SIG-M5 (cell line): ENCODE measurements at regions not wholly inside any gene's neighbourhood (a gene's known extent, or its start where the extent isn't known, plus 50 kb on each side); places are given as distances from the start of the nearest gene placed in this dataset.
"Not testable (repeated sequence)": the region's sequence is repeated elsewhere in the genome, so short reads cannot be mapped to it uniquely, and the experiment has no call there.

Experiments
- DNase-seq: peaks from one replicate; lab custom pipeline; 2025; lab: John Stamatoyannopoulos, UW

DNA sequence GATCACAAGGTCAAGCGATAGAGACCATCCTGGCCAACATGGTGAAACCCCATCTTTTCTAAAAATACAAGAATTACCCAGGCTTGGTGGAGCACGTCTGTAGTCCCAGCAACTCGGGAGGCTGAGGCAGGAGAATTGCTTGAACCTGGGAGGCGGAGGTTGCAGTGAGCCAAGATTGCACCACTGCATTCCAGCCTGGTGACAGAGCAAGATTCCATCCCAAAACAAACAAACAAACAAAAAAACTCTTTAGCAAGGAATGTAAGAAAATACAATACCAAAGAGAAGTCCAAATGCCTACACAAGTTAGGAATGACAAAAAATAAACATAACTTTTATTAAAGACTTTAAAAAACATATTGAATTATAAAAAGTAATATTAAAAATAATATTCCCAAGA, 462.3 kb downstream of the C12orf50 start:
- not testable (repeated sequence) for DNase-seq

- no peak for DNase-seq
Observed at GRCh38 chr12:87556985-87557384, 472.2 kb downstream of the C12orf50 start.

- DNase-seq = not testable (repeated sequence)
Observed at GRCh38 chr12:87531213-87531612, 498.0 kb downstream of the C12orf50 start.

DNA sequence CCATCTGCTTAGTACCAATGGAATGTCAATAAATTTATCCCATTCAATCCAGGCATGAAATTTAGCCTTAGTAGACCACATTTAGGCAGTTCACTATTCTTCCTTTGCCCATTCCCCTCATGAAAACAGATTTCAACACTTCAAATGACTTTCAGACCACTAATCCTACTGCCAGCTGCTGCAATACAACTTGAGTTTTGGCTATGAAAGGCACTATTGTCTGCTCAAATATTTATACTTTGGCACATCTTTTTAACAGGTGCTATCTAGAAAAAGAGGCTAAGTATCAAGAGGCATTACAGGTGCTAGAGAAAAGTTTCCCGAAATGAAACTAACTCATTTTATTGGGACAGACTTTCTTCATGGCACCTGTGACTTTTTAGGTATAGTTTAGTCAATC, 499.8 kb downstream of the C12orf50 start:
- DNase-seq = no peak

- no peak for DNase-seq
Observed at GRCh38 chr12:87520968-87521367, 508.2 kb downstream of the C12orf50 start.

DNA sequence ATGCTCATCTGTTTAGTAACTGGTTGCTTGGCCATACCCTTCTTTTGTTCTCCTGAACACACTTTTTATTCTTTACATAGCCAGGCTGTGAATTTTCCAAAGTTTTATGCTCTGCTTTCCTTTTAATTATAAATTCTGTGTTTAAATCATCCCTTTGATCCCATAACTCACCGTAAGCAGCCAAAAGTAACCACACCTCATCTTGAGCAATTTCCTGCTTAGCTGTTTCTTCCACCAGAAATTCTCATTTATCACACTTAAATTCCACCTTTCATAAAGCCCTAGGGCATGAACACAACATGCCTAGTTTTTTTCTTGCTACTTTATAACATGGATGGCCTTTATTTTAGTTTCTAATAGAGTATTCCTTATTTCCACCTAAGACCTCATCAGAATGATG, 510.7 kb downstream of the C12orf50 start:
- no peak for DNase-seq

GRCh38 chr12:87518036-87518435, 511.2 kb downstream of the C12orf50 start:
- no peak for DNase-seq

DNA sequence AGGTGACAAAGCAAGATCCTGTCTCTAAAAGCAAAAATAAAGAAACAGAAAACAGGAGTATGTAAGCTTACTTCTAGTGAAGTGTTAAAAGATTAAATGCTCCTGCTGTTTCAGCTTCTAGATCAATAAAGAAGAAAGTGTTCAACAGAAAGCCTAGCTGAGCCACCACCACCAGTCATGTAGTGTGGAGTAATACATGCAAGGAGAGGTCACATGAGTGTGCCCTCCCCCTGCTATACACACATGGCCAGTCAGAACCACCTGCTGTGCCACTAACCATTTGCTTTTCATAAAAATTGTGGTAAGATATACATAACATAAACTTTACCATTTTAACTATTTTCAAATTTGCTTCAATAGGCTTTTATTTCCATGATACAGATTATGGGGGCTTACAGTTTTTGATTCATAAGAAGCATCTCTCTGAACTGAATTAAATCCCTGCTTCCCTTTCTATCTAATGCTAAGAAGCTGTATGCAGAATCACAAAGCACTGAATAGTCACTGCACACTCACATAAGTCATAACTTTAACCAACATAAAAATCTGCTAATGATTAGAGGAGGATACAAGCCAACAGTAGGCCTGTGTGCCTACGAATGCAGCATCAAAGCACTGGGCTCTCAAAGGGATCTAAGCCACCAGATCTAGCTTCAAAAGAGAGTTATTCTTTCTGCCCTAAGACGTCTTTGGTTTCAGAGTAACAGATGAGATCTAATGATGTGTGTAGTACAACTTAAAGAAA, 515.5 kb downstream of the C12orf50 start:
- DNase-seq = no peak

GRCh38 chr12:87511371-87511770, 517.8 kb downstream of the C12orf50 start:
- no peak for DNase-seq

DNA sequence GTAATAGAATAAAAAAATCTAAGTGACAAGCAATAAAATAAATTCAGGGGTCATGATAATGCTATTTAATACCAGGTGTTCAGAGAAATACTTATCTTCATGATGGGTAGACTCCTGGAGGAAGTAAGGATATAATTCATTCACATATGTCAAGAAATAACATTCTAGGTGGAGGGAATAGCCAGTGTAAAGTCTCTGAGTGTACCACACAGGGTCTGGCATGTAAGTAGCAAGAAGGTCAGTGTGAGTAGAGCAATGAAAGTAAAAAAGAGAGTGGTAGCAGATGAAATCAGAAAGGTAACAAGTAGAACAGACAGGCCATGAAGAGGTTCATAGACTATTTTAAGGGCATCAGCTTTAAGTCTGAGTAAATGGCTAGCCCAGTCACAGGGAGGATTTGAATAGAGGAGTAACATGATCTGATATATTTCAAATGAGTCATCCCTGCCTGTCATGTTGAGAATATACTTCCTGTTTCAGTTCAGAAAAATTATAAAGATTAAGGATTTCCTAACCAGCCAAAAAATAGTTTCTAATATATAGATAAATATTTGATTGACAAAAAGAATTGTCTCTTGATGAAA, 519.9 kb downstream of the C12orf50 start:
- no peak for DNase-seq

DNA sequence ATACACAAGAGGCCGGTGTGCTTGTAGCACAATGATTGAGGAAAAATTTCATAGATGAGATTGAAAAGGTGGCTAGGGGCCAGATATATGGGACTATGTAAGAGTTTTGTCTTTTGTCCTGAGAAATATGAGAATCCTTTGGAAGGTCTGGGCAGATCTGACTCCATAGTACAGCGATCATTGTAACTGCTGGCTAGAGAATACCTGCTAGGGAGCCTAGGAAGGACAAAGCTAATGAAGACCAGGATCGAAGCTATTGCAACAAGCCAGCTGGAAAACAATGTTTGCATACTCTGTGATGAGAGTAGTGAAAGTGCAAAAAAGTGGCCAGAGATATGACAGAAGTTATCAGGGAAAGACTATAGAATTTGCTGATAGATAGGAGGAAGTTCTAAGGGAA, 537.6 kb downstream of the C12orf50 start:
- DNase-seq = no peak

- no peak for DNase-seq
Observed at GRCh38 chr12:87491089-87491488, 538.1 kb downstream of the C12orf50 start.

DNA sequence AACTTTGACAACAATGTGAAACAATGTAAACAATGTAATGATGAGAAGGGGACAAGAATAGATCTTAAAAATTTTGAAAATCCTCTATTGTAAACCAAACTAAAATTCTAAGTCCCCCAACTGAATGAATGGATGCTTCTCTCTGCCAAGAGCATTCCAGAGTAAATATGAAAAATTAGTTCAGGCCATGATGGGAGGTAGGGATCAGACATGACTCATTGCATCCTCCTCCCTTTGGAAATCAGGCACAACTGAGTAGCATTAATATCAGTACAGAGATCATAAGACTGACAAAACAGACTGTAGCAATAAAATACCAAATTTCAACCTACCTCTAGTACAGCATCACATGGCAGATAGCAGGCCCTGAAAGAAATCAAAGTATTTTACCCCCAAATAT, 559.9 kb downstream of the C12orf50 start:
- DNase-seq = no peak

GRCh38 chr12:87467936-87468335, 561.3 kb downstream of the C12orf50 start:
- no peak for DNase-seq

DNA sequence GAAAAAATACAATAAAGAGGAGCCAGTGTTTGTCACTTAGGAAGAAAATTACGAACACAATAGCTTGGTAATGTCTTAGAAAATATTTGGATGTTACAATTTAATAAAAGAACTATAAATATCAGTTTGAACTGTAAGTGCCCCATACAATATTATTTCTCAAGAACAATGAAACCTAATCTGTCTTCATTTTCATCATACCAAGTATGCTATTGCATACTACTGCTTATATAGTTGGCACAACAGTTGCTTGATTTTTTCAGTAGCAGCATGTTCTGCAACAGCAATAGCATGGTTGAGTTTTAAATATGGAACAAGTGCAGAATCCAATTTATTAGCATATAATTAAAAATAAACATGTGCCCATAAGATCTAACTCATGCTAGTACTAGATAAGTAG, 564.6 kb downstream of the C12orf50 start:
- no peak for DNase-seq

- no peak for DNase-seq
Observed at GRCh38 chr12:87444039-87444438, 585.2 kb downstream of the C12orf50 start.

DNA sequence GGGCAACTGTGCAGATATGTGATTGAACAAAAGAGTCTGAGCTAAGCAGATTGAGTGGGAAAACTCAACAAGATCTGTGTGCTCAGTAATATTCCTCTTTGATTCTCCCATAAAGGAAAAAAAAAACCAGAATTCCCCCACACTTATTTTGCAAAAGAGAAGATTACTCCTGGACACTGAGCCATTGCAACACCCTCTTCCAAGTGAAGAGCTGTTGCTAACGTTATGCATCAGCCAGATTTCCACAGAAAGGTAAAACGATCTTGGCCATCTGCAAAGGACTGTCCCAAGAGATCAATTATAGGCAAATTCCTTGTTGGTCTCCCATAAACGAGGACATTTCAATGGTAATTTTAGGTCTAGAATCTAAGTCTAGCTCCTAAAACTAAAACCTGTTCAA, 587.7 kb downstream of the C12orf50 start:
- no peak for DNase-seq

GRCh38 chr12:87439990-87440827, 589.0 kb downstream of the C12orf50 start:
- no peak for DNase-seq

DNA sequence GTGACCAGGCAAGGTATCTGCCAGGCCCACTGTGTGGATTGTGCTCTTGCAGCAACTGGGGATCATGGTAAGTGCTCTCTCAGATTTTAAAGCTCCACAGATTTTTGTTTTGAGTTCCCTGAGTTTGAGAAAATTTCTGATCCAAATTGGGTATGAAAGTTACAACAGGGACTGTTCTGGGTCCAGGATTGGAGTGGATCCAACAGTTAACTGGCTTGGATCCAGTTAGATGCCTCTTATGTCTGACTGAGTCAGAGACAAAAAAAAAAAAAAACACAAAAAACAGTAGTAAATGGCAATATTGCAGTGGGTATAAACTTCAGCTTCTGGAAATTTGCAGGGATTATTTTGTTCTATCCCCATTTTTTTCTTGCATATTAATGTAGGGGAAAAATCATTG, 598.8 kb downstream of the C12orf50 start:
- no peak for DNase-seq

GRCh38 chr12:87428701-87429277, 600.4 kb downstream of the C12orf50 start:
- DNase-seq = no peak

DNA sequence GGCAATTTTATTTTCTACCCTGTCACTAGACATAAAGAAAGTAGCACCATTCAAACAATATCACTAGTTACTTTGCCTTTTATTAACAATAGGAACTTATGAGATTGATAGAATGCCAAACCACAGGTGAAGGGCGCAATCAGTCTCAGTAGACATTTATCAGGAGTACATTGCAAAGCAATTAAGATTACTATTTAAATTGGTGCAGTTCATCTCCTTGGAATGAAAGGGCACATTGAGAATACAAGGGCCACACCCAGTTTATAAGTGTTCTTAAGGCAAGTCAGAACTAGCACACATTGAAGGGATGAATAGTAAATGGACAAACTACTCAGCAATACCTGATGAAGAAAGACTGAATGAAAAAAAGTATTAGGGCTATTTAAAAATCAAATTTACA, 601.4 kb downstream of the C12orf50 start:
- DNase-seq = no peak

DNA sequence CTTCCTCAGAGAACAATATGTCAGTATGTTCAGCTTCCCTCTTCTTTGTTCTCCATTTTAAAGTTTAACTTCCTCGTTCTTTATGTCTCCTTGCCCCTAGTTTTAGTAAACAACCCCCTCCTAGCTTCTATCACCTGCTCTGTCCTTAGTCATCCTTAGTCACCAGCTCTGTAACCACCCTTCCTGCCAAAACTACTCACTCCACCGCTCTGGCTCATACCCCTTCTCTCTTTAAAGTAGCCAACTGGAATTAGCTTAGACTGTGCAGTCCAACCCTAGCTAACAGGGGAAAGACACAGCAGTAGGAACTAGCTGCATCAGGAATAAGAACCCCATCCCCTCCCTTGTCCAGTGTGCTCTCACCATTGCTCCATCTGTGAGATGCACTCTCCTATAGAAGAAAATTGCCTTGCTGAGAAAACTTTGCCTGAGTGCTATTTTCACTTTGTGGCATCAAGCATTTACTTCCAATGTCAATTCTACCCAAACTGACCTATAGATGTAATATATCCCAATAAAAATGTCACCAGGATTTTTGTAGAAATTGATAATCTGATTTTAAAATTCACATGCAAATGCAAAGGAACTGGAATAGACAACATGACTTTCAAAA, 603.2 kb downstream of the C12orf50 start:
- DNase-seq = no peak
